ENCODE measurements at regions not wholly inside any gene's neighbourhood (a gene's known extent, or its start where the extent isn't known, plus 50 kb on each side); places are given as distances from the start of the nearest gene placed in this dataset.

DNA sequence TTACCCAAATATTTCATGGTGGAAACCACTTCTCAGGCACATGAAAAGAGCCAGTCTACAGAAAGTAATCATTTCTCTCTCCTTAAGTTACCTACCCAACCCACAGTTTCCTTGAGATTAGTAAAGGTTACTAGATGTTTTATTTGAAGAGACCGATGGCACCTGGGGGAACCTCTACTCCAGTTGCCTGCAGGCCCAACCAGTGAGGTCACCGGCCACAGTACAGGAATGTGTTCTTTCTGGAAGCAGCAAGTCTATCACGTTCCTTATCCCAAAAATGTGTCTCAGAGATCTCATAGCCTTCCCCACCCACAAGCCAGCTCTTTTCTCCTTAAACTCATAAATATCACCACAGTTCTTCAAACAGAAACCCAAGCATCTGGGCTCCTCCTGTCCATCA, 316.1 kb downstream of the COG6 start (continued):
- no peak for TF ChIP-seq SMAD4 (CRISPR knock-in tag; IDR thresholded peaks at IDR 0.05)
- TF ChIP-seq, protein P1, sequence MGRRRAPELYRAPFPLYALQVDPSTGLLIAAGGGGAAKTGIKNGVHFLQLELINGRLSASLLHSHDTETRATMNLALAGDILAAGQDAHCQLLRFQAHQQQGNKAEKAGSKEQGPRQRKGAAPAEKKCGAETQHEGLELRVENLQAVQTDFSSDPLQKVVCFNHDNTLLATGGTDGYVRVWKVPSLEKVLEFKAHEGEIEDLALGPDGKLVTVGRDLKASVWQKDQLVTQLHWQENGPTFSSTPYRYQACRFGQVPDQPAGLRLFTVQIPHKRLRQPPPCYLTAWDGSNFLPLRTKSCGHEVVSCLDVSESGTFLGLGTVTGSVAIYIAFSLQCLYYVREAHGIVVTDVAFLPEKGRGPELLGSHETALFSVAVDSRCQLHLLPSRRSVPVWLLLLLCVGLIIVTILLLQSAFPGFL (CRISPR knock-in tag; IDR thresholded peaks at IDR 0.05; ENCODE audit: borderline replicate concordance) = no peak

DNA sequence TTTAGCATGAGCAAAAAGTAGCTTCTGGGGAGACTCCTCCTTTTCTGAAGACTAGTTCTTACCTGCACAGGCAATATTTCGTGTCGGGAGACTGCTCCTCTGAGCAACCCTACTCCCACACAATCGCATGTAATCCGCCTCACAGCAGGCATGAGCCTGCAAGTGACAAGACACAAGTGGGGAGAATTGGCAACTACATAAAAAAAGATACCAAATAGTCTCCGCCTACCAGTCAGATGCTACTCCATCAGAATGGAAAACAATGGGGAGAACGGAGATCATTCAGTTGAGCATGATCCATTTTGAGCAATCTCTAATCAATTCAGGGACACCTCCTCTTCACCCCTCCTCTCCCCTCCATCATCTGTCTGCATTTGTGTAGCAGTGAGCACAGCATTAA, 321.0 kb downstream of the COG6 start:
- Mint-ChIP-seq H3K4me1 (0 out of 2 replicates have a peak, but pooled peaks cover 4% of the 10 kb centered on the region), H3K27me3 (ENCODE audit: low read depth) (no peaks in the 10 kb centered on the region; the same call in 1 of the 2 replicates), H3K27ac (no peak overlapping the region), H3K36me3 (no peaks in the 10 kb centered on the region), H3K9me3 (peaks cover 6% of the 10 kb centered on the region; the same call in 1 of the 2 replicates), H3K4me3 (no peak overlapping the region)
- ATAC-seq (peak; percentile 28), DNase-seq (ENCODE audit: low spot score) (no peak)
- no peak for TF ChIP-seq CBFB (CRISPR knock-in tag; IDR thresholded peaks at IDR 0.05; ENCODE audit: low read depth)
- TF ChIP-seq, protein P2, sequence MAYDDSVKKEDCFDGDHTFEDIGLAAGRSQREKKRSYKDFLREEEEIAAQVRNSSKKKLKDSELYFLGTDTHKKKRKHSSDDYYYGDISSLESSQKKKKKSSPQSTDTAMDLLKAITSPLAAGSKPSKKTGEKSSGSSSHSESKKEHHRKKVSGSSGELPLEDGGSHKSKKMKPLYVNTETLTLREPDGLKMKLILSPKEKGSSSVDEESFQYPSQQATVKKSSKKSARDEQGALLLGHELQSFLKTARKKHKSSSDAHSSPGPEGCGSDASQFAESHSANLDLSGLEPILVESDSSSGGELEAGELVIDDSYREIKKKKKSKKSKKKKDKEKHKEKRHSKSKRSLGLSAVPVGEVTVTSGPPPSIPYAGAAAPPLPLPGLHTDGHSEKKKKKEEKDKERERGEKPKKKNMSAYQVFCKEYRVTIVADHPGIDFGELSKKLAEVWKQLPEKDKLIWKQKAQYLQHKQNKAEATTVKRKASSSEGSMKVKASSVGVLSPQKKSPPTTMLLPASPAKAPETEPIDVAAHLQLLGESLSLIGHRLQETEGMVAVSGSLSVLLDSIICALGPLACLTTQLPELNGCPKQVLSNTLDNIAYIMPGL (CRISPR knock-in tag; IDR thresholded peaks at IDR 0.05) = no peak
- no peak for TF ChIP-seq KAT7 (CRISPR knock-in tag; IDR thresholded peaks at IDR 0.05; ENCODE audit: borderline replicate concordance)
- TF ChIP-seq, protein P3, sequence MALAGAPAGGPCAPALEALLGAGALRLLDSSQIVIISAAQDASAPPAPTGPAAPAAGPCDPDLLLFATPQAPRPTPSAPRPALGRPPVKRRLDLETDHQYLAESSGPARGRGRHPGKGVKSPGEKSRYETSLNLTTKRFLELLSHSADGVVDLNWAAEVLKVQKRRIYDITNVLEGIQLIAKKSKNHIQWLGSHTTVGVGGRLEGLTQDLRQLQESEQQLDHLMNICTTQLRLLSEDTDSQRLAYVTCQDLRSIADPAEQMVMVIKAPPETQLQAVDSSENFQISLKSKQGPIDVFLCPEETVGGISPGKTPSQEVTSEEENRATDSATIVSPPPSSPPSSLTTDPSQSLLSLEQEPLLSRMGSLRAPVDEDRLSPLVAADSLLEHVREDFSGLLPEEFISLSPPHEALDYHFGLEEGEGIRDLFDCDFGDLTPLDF (CRISPR knock-in tag; IDR thresholded peaks at IDR 0.05) = no peak
- TF ChIP-seq, protein P4, sequence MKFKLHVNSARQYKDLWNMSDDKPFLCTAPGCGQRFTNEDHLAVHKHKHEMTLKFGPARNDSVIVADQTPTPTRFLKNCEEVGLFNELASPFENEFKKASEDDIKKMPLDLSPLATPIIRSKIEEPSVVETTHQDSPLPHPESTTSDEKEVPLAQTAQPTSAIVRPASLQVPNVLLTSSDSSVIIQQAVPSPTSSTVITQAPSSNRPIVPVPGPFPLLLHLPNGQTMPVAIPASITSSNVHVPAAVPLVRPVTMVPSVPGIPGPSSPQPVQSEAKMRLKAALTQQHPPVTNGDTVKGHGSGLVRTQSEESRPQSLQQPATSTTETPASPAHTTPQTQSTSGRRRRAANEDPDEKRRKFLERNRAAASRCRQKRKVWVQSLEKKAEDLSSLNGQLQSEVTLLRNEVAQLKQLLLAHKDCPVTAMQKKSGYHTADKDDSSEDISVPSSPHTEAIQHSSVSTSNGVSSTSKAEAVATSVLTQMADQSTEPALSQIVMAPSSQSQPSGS (CRISPR knock-in tag; IDR thresholded peaks at IDR 0.05; ENCODE audit: borderline replicate concordance, low read depth) = no peak
- no peak for TF ChIP-seq ZNF671 (CRISPR knock-in tag; IDR thresholded peaks at IDR 0.05)
- TF ChIP-seq, protein P5, sequence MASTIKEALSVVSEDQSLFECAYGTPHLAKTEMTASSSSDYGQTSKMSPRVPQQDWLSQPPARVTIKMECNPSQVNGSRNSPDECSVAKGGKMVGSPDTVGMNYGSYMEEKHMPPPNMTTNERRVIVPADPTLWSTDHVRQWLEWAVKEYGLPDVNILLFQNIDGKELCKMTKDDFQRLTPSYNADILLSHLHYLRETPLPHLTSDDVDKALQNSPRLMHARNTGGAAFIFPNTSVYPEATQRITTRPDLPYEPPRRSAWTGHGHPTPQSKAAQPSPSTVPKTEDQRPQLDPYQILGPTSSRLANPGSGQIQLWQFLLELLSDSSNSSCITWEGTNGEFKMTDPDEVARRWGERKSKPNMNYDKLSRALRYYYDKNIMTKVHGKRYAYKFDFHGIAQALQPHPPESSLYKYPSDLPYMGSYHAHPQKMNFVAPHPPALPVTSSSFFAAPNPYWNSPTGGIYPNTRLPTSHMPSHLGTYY (CRISPR knock-in tag; IDR thresholded peaks at IDR 0.05) = no peak
- ChIA-PET POLR2A (no interaction called here), CTCF (interaction anchor here (1.3 kb wide), 1 partner anchor 33 kb away, joined by 5 read pairs; no protein-coding TSS in a partner anchor)

DNA sequence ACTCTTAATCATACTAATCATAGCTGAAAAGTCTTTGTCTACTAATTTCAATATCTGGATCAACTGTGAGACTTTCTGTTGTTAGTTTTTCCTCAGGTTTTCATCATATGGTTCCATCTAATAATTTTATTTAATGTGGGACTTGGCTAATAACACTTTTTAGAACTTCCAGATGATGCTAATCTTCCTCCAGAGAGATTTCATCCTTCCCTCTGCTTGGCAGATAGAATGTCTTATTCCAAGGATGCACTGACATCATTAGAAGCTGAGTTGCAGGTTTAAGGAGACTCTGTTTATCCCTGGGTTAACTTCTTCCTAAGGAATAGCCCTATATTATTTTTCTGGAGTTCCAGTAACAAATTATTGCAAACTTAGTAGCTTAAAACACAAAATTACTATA, 325.6 kb downstream of the COG6 start:
- no peak overlapping the region for H3K27ac Mint-ChIP-seq
- CTCF ChIA-PET = no interaction called here
- H3K27me3 Mint-ChIP-seq (ENCODE audit: low read depth) = no peaks in the 10 kb centered on the region; the same call in 1 of the 2 replicates
- H3K4me3 Mint-ChIP-seq = no peak overlapping the region
- 0 out of 2 replicates have a peak, but pooled peaks cover 4% of the 10 kb centered on the region for H3K4me1 Mint-ChIP-seq
- H3K9me3 Mint-ChIP-seq = peaks cover 8% of the 10 kb centered on the region
- POLR2A ChIA-PET = no interaction called here
- no peaks in the 10 kb centered on the region for H3K36me3 Mint-ChIP-seq
- DNase-seq (ENCODE audit: low spot score) (no peak), ATAC-seq (no peak)
- TF ChIP-seq, protein P6, sequence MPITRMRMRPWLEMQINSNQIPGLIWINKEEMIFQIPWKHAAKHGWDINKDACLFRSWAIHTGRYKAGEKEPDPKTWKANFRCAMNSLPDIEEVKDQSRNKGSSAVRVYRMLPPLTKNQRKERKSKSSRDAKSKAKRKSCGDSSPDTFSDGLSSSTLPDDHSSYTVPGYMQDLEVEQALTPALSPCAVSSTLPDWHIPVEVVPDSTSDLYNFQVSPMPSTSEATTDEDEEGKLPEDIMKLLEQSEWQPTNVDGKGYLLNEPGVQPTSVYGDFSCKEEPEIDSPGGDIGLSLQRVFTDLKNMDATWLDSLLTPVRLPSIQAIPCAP (CRISPR knock-in tag; IDR thresholded peaks at IDR 0.05) = no peak
- TF ChIP-seq GTF2I (CRISPR knock-in tag; conservative IDR thresholded peaks at IDR 0.05) (no peak), NR2C2 (CRISPR knock-in tag; IDR thresholded peaks at IDR 0.05) (no peak), KAT7 (CRISPR knock-in tag; IDR thresholded peaks at IDR 0.05; ENCODE audit: borderline replicate concordance) (no peak), EMX1 (CRISPR knock-in tag; IDR thresholded peaks at IDR 0.05) (no peak), JAZF1 (CRISPR knock-in tag; IDR thresholded peaks at IDR 0.05) (no peak)
- TF ChIP-seq, protein P7, sequence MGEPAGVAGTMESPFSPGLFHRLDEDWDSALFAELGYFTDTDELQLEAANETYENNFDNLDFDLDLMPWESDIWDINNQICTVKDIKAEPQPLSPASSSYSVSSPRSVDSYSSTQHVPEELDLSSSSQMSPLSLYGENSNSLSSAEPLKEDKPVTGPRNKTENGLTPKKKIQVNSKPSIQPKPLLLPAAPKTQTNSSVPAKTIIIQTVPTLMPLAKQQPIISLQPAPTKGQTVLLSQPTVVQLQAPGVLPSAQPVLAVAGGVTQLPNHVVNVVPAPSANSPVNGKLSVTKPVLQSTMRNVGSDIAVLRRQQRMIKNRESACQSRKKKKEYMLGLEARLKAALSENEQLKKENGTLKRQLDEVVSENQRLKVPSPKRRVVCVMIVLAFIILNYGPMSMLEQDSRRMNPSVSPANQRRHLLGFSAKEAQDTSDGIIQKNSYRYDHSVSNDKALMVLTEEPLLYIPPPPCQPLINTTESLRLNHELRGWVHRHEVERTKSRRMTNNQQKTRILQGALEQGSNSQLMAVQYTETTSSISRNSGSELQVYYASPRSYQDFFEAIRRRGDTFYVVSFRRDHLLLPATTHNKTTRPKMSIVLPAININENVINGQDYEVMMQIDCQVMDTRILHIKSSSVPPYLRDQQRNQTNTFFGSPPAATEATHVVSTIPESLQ (CRISPR knock-in tag; IDR thresholded peaks at IDR 0.05) = no peak
- TF ChIP-seq, protein P8, sequence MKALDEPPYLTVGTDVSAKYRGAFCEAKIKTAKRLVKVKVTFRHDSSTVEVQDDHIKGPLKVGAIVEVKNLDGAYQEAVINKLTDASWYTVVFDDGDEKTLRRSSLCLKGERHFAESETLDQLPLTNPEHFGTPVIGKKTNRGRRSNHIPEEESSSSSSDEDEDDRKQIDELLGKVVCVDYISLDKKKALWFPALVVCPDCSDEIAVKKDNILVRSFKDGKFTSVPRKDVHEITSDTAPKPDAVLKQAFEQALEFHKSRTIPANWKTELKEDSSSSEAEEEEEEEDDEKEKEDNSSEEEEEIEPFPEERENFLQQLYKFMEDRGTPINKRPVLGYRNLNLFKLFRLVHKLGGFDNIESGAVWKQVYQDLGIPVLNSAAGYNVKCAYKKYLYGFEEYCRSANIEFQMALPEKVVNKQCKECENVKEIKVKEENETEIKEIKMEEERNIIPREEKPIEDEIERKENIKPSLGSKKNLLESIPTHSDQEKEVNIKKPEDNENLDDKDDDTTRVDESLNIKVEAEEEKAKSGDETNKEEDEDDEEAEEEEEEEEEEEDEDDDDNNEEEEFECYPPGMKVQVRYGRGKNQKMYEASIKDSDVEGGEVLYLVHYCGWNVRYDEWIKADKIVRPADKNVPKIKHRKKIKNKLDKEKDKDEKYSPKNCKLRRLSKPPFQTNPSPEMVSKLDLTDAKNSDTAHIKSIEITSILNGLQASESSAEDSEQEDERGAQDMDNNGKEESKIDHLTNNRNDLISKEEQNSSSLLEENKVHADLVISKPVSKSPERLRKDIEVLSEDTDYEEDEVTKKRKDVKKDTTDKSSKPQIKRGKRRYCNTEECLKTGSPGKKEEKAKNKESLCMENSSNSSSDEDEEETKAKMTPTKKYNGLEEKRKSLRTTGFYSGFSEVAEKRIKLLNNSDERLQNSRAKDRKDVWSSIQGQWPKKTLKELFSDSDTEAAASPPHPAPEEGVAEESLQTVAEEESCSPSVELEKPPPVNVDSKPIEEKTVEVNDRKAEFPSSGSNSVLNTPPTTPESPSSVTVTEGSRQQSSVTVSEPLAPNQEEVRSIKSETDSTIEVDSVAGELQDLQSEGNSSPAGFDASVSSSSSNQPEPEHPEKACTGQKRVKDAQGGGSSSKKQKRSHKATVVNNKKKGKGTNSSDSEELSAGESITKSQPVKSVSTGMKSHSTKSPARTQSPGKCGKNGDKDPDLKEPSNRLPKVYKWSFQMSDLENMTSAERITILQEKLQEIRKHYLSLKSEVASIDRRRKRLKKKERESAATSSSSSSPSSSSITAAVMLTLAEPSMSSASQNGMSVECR (CRISPR knock-in tag; IDR thresholded peaks at IDR 0.05; ENCODE audit: borderline replicate concordance) = no peak
